Aorta (tissue), 5 donors: ENCODE measurements at regions not wholly inside any gene's neighbourhood (a gene's known extent, or its start where the extent isn't known, plus 50 kb on each side); places are given as distances from the start of the nearest gene placed in this dataset.
"Not testable (repeated sequence)": the region's sequence is repeated elsewhere in the genome, so short reads cannot be mapped to it uniquely, and the experiment has no call there.

Source experiments
- ATAC-seq: fragments of 200-7000 bp; cut with Tn5 transposase; one replicate; pipeline ENCODE4 v1.9.1; 2022; ENCODE audit warnings: moderate library complexity; ENCODE audit not compliant: low FRiP score
- DNase-seq, 2 donors: peaks; one replicate each; pipeline ENCODE4 v3.0.0-alpha.2; 2020
- H3K27ac ChIP-seq, 2 donors: one replicate each; pipeline ENCODE4 v1.5.1; 2013; ENCODE audit warnings: low read length in 2 of 2, mild to moderate bottlenecking in 2 of 2, moderate library complexity in 2 of 2, control low read depth in 1 of 2, inconsistent platforms in 1 of 2, low read depth in 1 of 2
- H3K27me3 ChIP-seq, 2 donors: one replicate each; pipeline ENCODE4 v1.6.1; 2013; ENCODE audit warnings: control low read depth in 1 of 2, low read length in 1 of 2, mild to moderate bottlenecking in 1 of 2, moderate library complexity in 1 of 2; ENCODE audit not compliant: insufficient read depth in 2 of 2, control insufficient read depth in 1 of 2
- H3K36me3 ChIP-seq, 2 donors: one replicate each; pipeline ENCODE4 v1.6.1; 2013; ENCODE audit warnings: control low read depth in 1 of 2, low read length in 1 of 2, mild to moderate bottlenecking in 1 of 2; ENCODE audit not compliant: insufficient read depth in 2 of 2, control insufficient read depth in 1 of 2
- H3K4me1 ChIP-seq, 2 donors: one replicate each; pipeline ENCODE4 v1.6.1; 2013; ENCODE audit warnings: low read length in 2 of 2, control low read depth in 1 of 2, mild to moderate bottlenecking in 1 of 2, moderate library complexity in 1 of 2; ENCODE audit not compliant: insufficient read depth in 2 of 2, control insufficient read depth in 1 of 2
- H3K4me3 ChIP-seq, 2 donors: one replicate each; pipeline ENCODE4 v1.5.1; 2013; ENCODE audit warnings: low read length in 2 of 2, control low read depth in 1 of 2, mild to moderate bottlenecking in 1 of 2
- H3K9me3 ChIP-seq: one replicate; pipeline ENCODE4 v1.6.1; 2013; ENCODE audit warnings: mild to moderate bottlenecking, low read length; ENCODE audit not compliant: control insufficient read depth
- WGBS, 2 donors: extraction: QIAGEN DNeasy Blood & Tissue Kit; methylation state at CpG; one replicate each; pipeline ENCODE4 v1.1.7; 2013; 5-methylcytosine and 5-hydroxymethylcytosine counted together
- intact Hi-C, 2 donors: fragments of 100-400 bp; cut with DNase I; formaldehyde crosslinking; loops; one replicate each; pipeline versions ENCODE4 v1.14.2 to v1.15.0; 2022
- donor health status: healthy with polysubstance abuse.
- donor health status: Bipolar disorder and iron deficiency.
- donor health status: DM: no; HTN: no; CAD: no.
- donor health status: DM: no; HTN: no; CAD: no.
- donor health status: DM: yes; HTN: yes; CAD: no.

DNA sequence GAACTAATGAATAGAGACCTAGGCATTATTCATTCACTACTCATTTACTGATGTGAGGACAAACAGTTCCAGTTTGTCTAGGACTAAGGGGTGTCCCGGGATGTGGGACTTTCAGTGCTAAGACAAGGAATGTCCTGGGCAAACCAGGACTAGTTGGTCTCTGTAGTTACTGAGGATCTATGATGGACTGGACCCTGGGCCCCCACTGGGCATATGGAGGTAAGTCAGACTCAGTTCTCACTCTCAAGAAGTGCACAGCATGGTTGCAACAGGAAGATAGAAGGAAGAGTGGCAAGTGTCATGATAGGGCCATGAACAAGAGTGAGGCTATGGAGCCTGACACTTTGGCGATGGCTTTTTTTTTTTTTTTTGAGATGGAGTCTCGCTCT, 128.2 kb downstream of the MYCN start:
- no peak for ATAC-seq
- H3K27ac ChIP-seq: no peak overlapping the region

DNA sequence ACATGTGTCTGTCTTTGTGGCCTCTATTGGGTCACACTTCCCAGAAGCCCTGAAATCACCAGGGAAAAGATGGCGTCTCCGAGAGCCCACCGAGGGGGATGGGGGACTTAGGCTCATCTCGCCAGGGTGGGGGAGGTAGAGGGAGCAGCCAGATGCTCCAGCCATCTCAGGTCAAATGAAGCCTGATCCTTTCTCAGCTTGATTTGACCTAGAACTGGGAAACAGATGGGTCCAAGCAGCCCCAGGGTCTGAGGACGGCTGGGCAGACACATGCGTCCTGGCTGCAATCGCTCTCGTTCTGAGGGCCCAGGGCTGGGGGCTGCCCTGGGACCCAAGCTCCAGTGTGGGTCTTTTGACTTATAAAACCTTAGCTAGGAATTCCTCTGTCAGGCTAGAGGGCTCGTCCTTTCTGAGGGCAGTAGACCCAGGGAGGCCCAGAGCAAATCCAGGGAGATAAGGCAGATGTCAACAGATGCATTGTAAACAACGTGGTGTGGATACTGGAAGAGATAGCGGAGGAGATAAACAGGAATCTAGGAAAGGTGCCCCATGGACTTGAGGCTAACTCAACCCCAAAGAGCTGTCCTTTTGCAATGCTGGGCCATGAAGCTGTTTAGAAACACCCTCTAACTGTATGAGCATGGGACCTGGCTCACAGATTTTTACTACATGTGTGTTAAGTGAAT, 127.7 kb downstream of the MYCN start:
- Histone ChIP-seq H3K27ac (no peak overlapping the region), H3K36me3 (no peaks in the 10 kb centered on the region), H3K4me1 (no peaks in the 10 kb centered on the region), H3K27me3 (no peaks in the 10 kb centered on the region), H3K4me3 (no peak overlapping the region), H3K9me3 (no peaks in the 10 kb centered on the region)
- DNase-seq (no peak), ATAC-seq (no peak)
- intact Hi-C loops: no loop called here
- WGBS, 2 donors: 81 to 82% methylated on average over 11 of the region's 11 CpGs

More for the DNA sequence above, 128.2 kb downstream of the MYCN start:
- 93 to 98% methylated on average over 3 of the region's 3 CpGs for whole genome bisulfite sequencing, 2 donors
- Histone ChIP-seq H3K36me3 (no peaks in the 10 kb centered on the region), H3K9me3 (no peaks in the 10 kb centered on the region), H3K4me1 (no peaks in the 10 kb centered on the region), H3K4me3 (no peak overlapping the region), H3K27me3 (no peaks in the 10 kb centered on the region)
- intact Hi-C loops: no loop called here
- DNase-seq: no peak

- WGBS, 2 donors: 70 to 84% methylated on average over 5 of the region's 5 CpGs
- no peak for ATAC-seq
- no peak overlapping the region for H3K4me3 ChIP-seq
Observed at GRCh38 chr2:16067444-16067843, 127.1 kb downstream of the MYCN start.

GRCh38 chr2:16067037-16067406, 126.7 kb downstream of the MYCN start:
- ATAC-seq: no peak
- WGBS, 2 donors: 80 to 85% methylated on average over 10 of the region's 10 CpGs
- H3K9me3 ChIP-seq: no peaks in the 10 kb centered on the region
- DNase-seq: no peak
- H3K36me3 ChIP-seq: no peaks in the 10 kb centered on the region
- no peaks in the 10 kb centered on the region for H3K27me3 ChIP-seq
- no peak overlapping the region for H3K4me3 ChIP-seq
- no peaks in the 10 kb centered on the region for H3K4me1 ChIP-seq
- intact Hi-C loops: no loop called here
- H3K27ac ChIP-seq: no peak overlapping the region

More at GRCh38 chr2:16067444-16067843, 127.1 kb downstream of the MYCN start:
- Histone ChIP-seq H3K27ac (no peak overlapping the region), H3K36me3 (no peaks in the 10 kb centered on the region), H3K4me1 (no peaks in the 10 kb centered on the region), H3K27me3 (no peaks in the 10 kb centered on the region), H3K9me3 (no peaks in the 10 kb centered on the region)
- DNase-seq: no peak
- intact Hi-C loops: no loop called here

- ATAC-seq: no peak
- no peaks in the 10 kb centered on the region for H3K27me3 ChIP-seq
- no peaks in the 10 kb centered on the region for H3K9me3 ChIP-seq
- no peak overlapping the region for H3K27ac ChIP-seq
- intact Hi-C loops: no loop called here
- H3K4me3 ChIP-seq: no peak overlapping the region
- WGBS, 2 donors: 50% methylated on average over 4 of the region's 4 CpGs
- no peaks in the 10 kb centered on the region for H3K4me1 ChIP-seq
- DNase-seq: no peak
- no peaks in the 10 kb centered on the region for H3K36me3 ChIP-seq
Observed at GRCh38 chr2:16066261-16067036, 126.1 kb downstream of the MYCN start.

GRCh38 chr2:16065272-16066069, 125.1 kb downstream of the MYCN start:
- H3K9me3 ChIP-seq, ATAC-seq, H3K27ac ChIP-seq, H3K27me3 ChIP-seq, H3K4me3 ChIP-seq, H3K4me1 ChIP-seq, intact Hi-C loops, H3K36me3 ChIP-seq, DNase-seq: not testable (repeated sequence)
- 57 to 63% methylated on average over 4 of the region's 4 CpGs for WGBS, 2 donors

- Histone ChIP-seq H3K27me3 (no peaks in the 10 kb centered on the region), H3K27ac (no peak overlapping the region), H3K36me3 (no peaks in the 10 kb centered on the region), H3K4me1 (no peaks in the 10 kb centered on the region), H3K9me3 (peaks cover 2% of the 10 kb centered on the region), H3K4me3 (no peak overlapping the region)
- WGBS, 2 donors: 63 to 65% methylated on average over 2 of the region's 2 CpGs
- intact Hi-C loops: no loop called here
- DNase-seq (no peak), ATAC-seq (no peak)
Observed at GRCh38 chr2:16064745-16065144, 124.4 kb downstream of the MYCN start.

GRCh38 chr2:16063955-16064633, 123.7 kb downstream of the MYCN start:
- Histone ChIP-seq H3K27ac (no peak overlapping the region), H3K4me1 (no peaks in the 10 kb centered on the region), H3K9me3 (peaks cover 2% of the 10 kb centered on the region), H3K36me3 (no peaks in the 10 kb centered on the region), H3K27me3 (no peaks in the 10 kb centered on the region), H3K4me3 (no peak overlapping the region)
- WGBS, 2 donors: 86 to 88% methylated on average over 4 of the region's 4 CpGs
- DNase-seq (no peak), ATAC-seq (no peak)
- intact Hi-C loops: no loop called here
